NCI-H2081 (cell line): ENCODE measurements at regions not wholly inside any gene's neighbourhood (a gene's known extent, or its start where the extent isn't known, plus 50 kb on each side); places are given as distances from the start of the nearest gene placed in this dataset.

Source experiments
- DNase-seq, 2 experiments: peaks; one replicate each; lab custom pipeline; 2025; lab: John Stamatoyannopoulos, UW

GRCh38 chr5:3954633-3955032, 359.0 kb downstream of the IRX1 start:
- DNase-seq: no peak

- no peak for DNase-seq
Measured at GRCh38 chr5:3957658-3958057, 362.0 kb downstream of the IRX1 start.

- DNase-seq: no peak
Measured at GRCh38 chr5:3958389-3958788, 362.8 kb downstream of the IRX1 start.

GRCh38 chr5:3962113-3962512, 366.5 kb downstream of the IRX1 start:
- DNase-seq: no peak

- DNase-seq: no peak
Measured at GRCh38 chr5:3963652-3964051, 368.0 kb downstream of the IRX1 start.

- DNase-seq: no peak
Measured at GRCh38 chr5:3980156-3980555, 384.5 kb downstream of the IRX1 start.

- no peak for DNase-seq
Measured at GRCh38 chr5:3987867-3988266, 392.2 kb downstream of the IRX1 start.

- DNase-seq: no peak
Measured at GRCh38 chr5:3993856-3994473, 398.3 kb downstream of the IRX1 start.

- DNase-seq: no peak
Measured at GRCh38 chr5:3994628-3995027, 399.0 kb downstream of the IRX1 start.

GRCh38 chr5:3995954-3996619, 400.5 kb downstream of the IRX1 start:
- no peak for DNase-seq

GRCh38 chr5:3996707-3997336, 401.2 kb downstream of the IRX1 start:
- no peak for DNase-seq

- no peak for DNase-seq
Measured at GRCh38 chr5:3997670-3998069, 402.0 kb downstream of the IRX1 start.

- DNase-seq: no peak
Measured at GRCh38 chr5:3999929-4000328, 404.3 kb downstream of the IRX1 start.

GRCh38 chr5:4001004-4001403, 405.4 kb downstream of the IRX1 start:
- DNase-seq: no peak

GRCh38 chr5:4001758-4002533, 406.3 kb downstream of the IRX1 start:
- no peak for DNase-seq

- DNase-seq: no peak
Measured at GRCh38 chr5:4005335-4005734, 409.7 kb downstream of the IRX1 start.

- DNase-seq: no peak
Measured at GRCh38 chr5:4007001-4007400, 411.4 kb downstream of the IRX1 start.

- DNase-seq: no peak
Measured at GRCh38 chr5:4011943-4012342, 416.3 kb downstream of the IRX1 start.

- no peak for DNase-seq
Measured at GRCh38 chr5:4013106-4013898, 417.7 kb downstream of the IRX1 start.

- DNase-seq: no peak
Measured at GRCh38 chr5:4015709-4016108, 420.1 kb downstream of the IRX1 start.

- no peak for DNase-seq
Measured at GRCh38 chr5:4017076-4017803, 421.6 kb downstream of the IRX1 start.
